ENCODE measurements at regions not wholly inside any gene's neighbourhood (a gene's known extent, or its start where the extent isn't known, plus 50 kb on each side); places are given as distances from the start of the nearest gene placed in this dataset.

DNA sequence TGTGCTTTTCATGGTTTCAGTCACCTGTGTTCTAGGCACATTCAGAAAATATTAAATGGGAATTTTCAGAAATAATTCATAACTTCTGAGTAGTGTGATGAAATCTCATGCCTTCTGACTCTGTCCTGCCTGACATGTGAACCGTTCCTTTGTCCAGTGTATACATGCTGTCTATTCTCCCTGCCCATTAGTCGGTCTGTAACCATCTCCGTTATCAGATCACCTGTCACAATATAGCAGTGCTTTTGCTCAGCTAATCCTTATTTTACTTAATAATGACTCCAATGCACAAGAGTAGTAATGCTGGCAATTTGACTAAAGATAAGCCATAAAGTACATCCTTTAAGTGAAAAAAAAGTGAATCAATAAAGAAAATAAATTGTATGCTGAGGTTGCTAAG, 597.5 kb downstream of the BRINP3 start:
- no peaks in the 10 kb centered on the region for H3K4me1 Mint-ChIP-seq
- H3K27me3 Mint-ChIP-seq, result no peaks in the 10 kb centered on the region
- CTCF ChIA-PET, result no interaction called here
- H3K9me3 Mint-ChIP-seq (ENCODE audit: low read depth), result peaks cover 10% of the 10 kb centered on the region
- H3K4me3 Mint-ChIP-seq, result no peak overlapping the region
- DNase-seq (no peak), ATAC-seq (no peak)
- no peaks in the 10 kb centered on the region for H3K36me3 Mint-ChIP-seq
- H3K27ac Mint-ChIP-seq, result no peak overlapping the region

DNA sequence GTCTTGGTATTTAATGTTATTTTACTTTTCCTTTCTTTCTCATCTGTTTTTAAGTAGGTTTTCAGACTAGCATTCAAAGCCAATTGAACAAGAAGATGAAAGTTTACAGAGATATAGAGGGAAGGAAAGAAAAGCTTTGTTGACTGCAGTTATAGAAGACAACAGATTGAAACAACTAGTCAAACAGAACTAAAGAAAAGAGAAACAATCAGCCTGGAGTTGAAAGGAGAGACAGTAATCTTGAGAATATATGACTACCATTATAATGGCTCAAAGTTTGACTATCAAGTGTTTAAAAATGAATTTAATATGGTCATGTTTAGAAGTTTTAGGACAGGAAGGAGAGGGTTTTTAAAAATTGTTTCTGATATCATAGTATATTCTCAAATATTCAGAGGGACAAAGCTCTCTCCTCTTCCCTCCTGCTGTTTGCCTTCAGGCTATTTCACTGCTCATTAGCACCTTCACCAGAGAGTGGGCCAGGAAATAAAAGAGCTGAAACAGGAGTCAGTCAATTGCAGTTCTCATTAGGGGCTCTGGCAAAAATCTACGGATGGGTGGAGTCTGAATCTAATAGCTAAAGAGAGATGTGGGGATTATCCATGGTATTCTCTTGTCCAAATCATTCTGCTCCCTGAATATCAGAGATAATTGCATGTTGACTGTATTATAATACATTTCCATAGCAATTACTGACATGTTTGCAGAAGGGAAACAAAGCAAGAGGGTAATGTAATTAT, 577.8 kb downstream of the BRINP3 start:
- Mint-ChIP-seq H3K4me1 (no peaks in the 10 kb centered on the region), H3K36me3 (no peaks in the 10 kb centered on the region), H3K27me3 (no peaks in the 10 kb centered on the region), H3K9me3 (ENCODE audit: low read depth) (peaks cover 13% of the 10 kb centered on the region), H3K27ac (no peak overlapping the region), H3K4me3 (no peak overlapping the region)
- no peak for ATAC-seq
- CTCF ChIA-PET, result no interaction called here
- no peak for DNase-seq

DNA sequence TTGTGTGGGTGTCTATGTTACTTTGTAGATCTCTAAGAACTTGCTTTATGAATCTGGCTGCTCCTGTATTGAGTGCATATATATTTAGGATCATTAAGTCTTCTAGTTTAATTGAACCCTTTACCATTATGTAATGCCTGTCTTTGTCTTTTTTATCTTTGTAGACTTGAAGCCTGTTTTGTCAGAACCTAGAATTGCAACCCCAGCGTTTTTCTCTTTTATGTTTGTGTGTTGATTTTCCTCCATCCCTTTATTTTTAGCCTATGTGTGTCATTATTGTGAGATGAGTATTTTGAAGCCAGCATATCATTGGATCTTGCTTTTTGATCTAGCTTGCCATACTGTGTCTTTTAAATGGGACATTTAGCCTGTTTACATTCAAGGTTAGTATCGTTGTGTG, 573.2 kb downstream of the BRINP3 start:
- no peaks in the 10 kb centered on the region for H3K36me3 Mint-ChIP-seq
- CTCF ChIA-PET, result no interaction called here
- peaks cover 15% of the 10 kb centered on the region for H3K9me3 Mint-ChIP-seq (ENCODE audit: low read depth)
- ATAC-seq (no peak), DNase-seq (no peak)
- no peaks in the 10 kb centered on the region for H3K4me1 Mint-ChIP-seq
- H3K27me3 Mint-ChIP-seq, result no peaks in the 10 kb centered on the region
- no peak overlapping the region for H3K27ac Mint-ChIP-seq
- H3K4me3 Mint-ChIP-seq, result no peak overlapping the region

DNA sequence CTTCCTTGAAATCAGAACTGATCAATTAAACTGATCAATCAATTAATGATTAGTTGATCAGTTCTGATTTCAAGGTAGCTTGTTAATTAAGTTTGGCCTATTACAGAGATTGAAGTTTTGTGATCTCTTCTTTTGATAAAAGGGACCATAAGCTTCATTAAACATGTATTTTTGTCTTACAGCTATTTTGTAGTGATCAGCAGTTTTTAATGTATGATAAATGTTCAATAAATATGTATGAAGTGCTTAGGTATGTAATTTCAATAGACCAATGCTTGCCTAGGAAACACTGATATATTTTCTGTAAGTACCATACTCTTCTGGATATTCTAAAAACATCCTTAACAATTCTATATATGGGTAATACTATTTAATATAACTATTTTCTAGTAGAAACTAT, 569.6 kb downstream of the BRINP3 start:
- no peak for DNase-seq
- Mint-ChIP-seq H3K27ac (no peak overlapping the region), H3K4me3 (no peak overlapping the region), H3K9me3 (ENCODE audit: low read depth) (peaks cover 12% of the 10 kb centered on the region), H3K4me1 (no peaks in the 10 kb centered on the region), H3K36me3 (no peaks in the 10 kb centered on the region), H3K27me3 (no peaks in the 10 kb centered on the region)
- CTCF ChIA-PET, result interaction anchor here (0.6 kb wide), 1 partner anchor 96 kb away, joined by 3 read pairs; no protein-coding TSS in a partner anchor
- ATAC-seq, result no peak

DNA sequence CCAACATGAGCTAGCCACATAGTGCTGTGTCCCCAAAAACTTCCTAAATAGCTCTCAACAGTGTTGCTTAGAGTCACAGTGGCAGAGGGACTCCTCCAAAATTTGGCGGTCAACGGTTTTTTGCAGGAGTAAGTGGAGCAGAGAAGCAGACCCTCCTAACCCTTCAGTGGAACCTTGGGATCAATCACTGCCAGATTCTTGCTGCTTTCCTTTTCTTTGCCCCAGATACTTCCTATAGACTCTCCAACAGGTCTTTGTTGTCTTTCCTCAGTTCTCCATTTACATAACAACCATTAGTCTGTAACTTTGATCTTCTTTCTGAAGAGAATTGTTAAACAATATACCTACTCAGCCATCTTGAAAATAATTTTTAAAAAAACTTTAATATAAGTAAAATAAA, 556.1 kb downstream of the BRINP3 start:
- no peak for ATAC-seq
- H3K4me3 Mint-ChIP-seq, result no peak overlapping the region
- no peak overlapping the region for H3K27ac Mint-ChIP-seq
- no peaks in the 10 kb centered on the region for H3K27me3 Mint-ChIP-seq
- H3K4me1 Mint-ChIP-seq, result no peaks in the 10 kb centered on the region
- H3K9me3 Mint-ChIP-seq (ENCODE audit: low read depth), result peaks cover 20% of the 10 kb centered on the region
- H3K36me3 Mint-ChIP-seq, result no peaks in the 10 kb centered on the region
- no peak for DNase-seq
- CTCF ChIA-PET, result no interaction called here

DNA sequence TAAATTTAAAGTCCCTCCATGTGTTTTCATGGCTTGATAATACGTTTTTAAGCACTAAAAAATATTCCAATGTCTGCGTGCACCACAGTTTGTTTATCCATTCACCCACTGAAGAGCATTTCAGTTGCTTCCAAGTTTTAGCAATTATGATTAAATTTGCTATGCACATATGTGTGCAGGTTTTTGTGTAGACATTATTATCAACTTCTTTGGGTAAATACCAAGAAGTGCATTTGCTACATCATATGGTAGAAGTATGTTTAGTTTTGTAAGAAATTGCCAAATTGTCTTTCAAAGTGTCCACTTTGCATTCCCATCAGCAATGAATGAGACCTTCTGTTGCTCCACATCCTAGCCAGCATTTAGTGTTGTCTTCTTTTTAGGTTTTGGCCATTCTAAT, 550.0 kb downstream of the BRINP3 start:
- ATAC-seq (no peak), DNase-seq (no peak)
- Mint-ChIP-seq H3K4me3 (no peak overlapping the region), H3K36me3 (no peaks in the 10 kb centered on the region), H3K27me3 (no peaks in the 10 kb centered on the region), H3K27ac (no peak overlapping the region), H3K4me1 (no peaks in the 10 kb centered on the region), H3K9me3 (ENCODE audit: low read depth) (peaks cover 15% of the 10 kb centered on the region)
- CTCF ChIA-PET, result no interaction called here

DNA sequence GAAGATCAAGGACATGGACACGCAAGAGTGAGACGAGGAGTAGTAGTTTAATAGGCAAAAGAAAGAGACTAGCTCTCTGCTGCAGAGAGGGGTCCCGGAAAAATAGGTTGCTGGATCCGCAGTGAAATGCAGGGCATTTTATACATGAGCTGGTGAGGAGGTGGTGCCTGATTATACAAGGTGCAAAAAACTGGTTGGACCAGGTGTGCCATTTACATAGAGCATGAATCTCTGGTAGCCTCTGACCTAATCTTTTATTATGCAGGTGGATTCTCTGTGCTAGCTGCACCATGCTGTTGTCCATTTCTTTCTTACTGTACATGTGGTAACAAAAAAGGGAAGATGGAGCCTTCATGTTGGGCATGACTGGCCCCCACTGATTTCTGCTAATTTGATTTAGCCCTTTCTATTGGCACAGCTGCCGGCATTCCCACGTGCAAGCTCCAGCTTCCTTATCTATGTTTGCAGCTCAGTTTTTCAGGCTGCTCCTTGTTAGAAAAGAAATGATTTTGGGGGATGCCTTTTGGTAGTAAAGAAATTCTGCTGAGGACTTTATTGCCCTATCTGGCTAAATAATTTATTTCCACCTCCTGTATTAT, 548.1 kb downstream of the BRINP3 start:
- H3K27ac Mint-ChIP-seq, result no peak overlapping the region
- H3K36me3 Mint-ChIP-seq, result no peaks in the 10 kb centered on the region
- ATAC-seq (no peak), DNase-seq (no peak)
- no peaks in the 10 kb centered on the region for H3K4me1 Mint-ChIP-seq
- no peak overlapping the region for H3K4me3 Mint-ChIP-seq
- CTCF ChIA-PET, result no interaction called here
- H3K27me3 Mint-ChIP-seq, result no peaks in the 10 kb centered on the region
- H3K9me3 Mint-ChIP-seq (ENCODE audit: low read depth), result peaks cover 18% of the 10 kb centered on the region

DNA sequence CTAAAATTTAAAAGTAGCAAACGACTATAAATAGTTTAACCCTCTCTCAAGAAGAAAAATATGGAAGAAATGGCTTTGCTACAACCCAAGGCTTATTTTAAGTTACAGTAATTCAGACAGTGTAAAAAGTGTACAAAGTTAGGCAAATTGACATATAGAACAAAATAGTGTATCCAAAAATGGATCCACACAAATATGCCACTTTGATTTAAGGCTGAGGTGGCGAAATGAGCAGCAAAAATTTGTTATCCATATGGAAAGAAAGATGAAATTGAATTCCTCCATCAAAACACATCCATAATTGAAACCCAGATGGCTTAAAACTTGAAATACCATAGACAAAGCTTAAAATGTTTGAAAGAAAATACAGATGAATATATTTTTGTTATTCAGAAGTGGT, 540.8 kb downstream of the BRINP3 start:
- no peak for DNase-seq
- Mint-ChIP-seq H3K27me3 (no peaks in the 10 kb centered on the region), H3K9me3 (ENCODE audit: low read depth) (peaks cover 12% of the 10 kb centered on the region), H3K27ac (no peak overlapping the region), H3K4me1 (no peaks in the 10 kb centered on the region), H3K36me3 (no peaks in the 10 kb centered on the region), H3K4me3 (no peak overlapping the region)
- CTCF ChIA-PET, result no interaction called here
- no peak for ATAC-seq

DNA sequence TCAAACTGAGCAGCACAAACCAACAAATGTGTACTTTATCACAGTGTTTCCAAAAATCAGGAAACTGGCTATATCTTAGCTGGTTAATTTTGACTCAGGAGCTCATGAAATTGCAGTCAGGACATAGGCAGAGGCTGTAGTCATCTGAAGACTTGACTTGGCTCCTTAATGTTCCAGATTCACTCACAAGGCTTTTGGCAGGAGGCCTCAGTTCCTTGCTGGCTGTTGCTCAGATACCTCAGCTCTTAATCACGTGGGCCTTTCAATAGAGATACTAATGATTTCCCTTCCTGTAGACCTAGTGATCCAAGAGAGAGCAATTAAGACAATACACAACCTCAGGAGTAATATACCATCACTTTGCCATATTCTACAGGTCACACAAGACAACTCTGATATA, 537.7 kb downstream of the BRINP3 start:
- ATAC-seq (no peak), DNase-seq (no peak)
- H3K27ac Mint-ChIP-seq, result no peak overlapping the region
- CTCF ChIA-PET, result no interaction called here
- peaks cover 5% of the 10 kb centered on the region for H3K9me3 Mint-ChIP-seq (ENCODE audit: low read depth)
- H3K4me3 Mint-ChIP-seq, result no peak overlapping the region
- H3K4me1 Mint-ChIP-seq, result no peaks in the 10 kb centered on the region
- H3K27me3 Mint-ChIP-seq, result no peaks in the 10 kb centered on the region
- H3K36me3 Mint-ChIP-seq, result no peaks in the 10 kb centered on the region

DNA sequence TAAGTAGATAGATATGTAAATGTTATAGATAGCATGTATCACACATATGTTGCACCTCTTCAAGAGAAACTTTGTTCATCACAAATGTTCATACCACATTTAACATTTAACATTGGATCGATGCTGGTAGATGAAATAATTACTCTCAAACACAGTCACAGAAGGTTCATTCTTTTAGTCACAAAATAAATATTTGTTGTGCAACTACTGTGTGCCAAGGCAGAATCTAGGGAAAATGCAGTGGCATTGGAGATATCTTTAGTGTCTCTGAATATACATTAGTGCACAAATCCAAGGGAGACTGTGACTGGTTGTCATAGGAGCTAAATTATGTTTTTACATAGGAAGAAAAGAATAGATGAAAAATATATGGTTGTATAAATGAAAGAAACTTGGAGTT, 535.7 kb downstream of the BRINP3 start:
- Mint-ChIP-seq H3K27me3 (no peaks in the 10 kb centered on the region), H3K4me1 (no peaks in the 10 kb centered on the region), H3K36me3 (no peaks in the 10 kb centered on the region), H3K9me3 (ENCODE audit: low read depth) (peaks cover 7% of the 10 kb centered on the region), H3K27ac (no peak overlapping the region), H3K4me3 (no peak overlapping the region)
- ATAC-seq, result no peak
- no peak for DNase-seq
- CTCF ChIA-PET, result no interaction called here

DNA sequence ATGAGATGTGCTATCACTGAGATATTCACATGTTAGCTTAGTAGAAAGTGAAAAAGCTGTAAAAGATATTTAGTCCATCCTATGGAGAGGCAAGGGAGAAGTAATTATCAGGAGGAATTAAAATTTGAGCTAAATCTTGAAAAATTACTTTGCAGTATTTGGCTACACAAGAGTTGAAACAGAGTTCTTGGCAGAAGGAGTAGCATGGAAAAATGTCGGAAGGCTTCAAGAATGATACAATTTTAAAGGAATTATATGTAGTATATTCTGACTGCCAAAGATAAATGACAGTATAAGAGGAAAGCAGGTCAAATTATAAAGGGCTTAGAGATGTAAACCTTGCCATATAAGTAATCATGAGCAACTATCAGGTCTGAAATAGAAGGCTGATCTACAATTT, 518.9 kb downstream of the BRINP3 start:
- Mint-ChIP-seq H3K4me1 (no peaks in the 10 kb centered on the region), H3K4me3 (no peak overlapping the region), H3K36me3 (no peaks in the 10 kb centered on the region), H3K27me3 (no peaks in the 10 kb centered on the region), H3K27ac (no peak overlapping the region), H3K9me3 (ENCODE audit: low read depth) (peaks cover 4% of the 10 kb centered on the region)
- CTCF ChIA-PET, result no interaction called here
- no peak for ATAC-seq
- DNase-seq, result no peak

DNA sequence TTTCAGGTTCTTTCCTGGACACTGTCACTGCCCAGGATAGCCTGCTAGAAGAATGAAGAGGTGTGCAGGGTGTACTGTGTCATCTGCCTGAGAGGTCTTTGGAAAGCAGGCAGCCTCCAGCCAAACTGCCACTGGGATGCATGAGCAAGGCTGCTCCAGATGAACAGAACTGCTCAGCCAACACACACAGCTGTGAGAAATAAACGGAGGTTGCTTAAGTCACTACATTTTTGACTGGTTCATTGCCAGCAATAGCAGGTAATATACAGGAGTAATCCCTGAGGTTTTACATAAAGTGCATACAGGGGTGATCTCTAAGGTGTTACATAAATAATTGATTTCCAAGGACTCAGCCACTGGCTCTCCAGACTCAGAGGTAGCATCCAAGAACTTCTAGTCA, 516.9 kb downstream of the BRINP3 start:
- Mint-ChIP-seq H3K36me3 (no peaks in the 10 kb centered on the region), H3K4me1 (no peaks in the 10 kb centered on the region), H3K9me3 (ENCODE audit: low read depth) (peaks cover 4% of the 10 kb centered on the region), H3K4me3 (no peak overlapping the region), H3K27ac (no peak overlapping the region), H3K27me3 (no peaks in the 10 kb centered on the region)
- CTCF ChIA-PET, result no interaction called here
- DNase-seq, result no peak
- no peak for ATAC-seq

DNA sequence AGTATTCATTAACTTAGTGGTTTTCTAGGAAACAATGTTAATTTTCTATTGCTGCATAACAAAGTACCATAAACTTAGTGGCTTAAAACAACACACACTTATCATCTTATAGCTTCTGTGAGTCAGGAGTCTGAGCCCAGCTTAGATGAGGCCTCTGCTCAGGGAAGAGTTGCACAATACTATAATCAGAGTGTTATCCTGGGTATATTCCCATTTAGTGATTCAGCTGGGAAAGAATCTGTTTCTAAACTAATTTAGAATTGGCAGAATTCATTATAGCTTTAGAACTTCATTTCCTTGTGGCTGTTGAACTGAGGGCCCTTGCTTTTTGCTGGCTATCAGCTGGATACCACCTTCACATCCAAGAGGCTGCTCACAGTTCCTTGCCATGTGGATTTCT, 515.5 kb downstream of the BRINP3 start:
- Mint-ChIP-seq H3K4me3 (no peak overlapping the region), H3K4me1 (no peaks in the 10 kb centered on the region), H3K27ac (no peak overlapping the region), H3K36me3 (no peaks in the 10 kb centered on the region), H3K9me3 (ENCODE audit: low read depth) (peaks cover 9% of the 10 kb centered on the region), H3K27me3 (no peaks in the 10 kb centered on the region)
- ATAC-seq, result no peak
- CTCF ChIA-PET, result no interaction called here
- no peak for DNase-seq

DNA sequence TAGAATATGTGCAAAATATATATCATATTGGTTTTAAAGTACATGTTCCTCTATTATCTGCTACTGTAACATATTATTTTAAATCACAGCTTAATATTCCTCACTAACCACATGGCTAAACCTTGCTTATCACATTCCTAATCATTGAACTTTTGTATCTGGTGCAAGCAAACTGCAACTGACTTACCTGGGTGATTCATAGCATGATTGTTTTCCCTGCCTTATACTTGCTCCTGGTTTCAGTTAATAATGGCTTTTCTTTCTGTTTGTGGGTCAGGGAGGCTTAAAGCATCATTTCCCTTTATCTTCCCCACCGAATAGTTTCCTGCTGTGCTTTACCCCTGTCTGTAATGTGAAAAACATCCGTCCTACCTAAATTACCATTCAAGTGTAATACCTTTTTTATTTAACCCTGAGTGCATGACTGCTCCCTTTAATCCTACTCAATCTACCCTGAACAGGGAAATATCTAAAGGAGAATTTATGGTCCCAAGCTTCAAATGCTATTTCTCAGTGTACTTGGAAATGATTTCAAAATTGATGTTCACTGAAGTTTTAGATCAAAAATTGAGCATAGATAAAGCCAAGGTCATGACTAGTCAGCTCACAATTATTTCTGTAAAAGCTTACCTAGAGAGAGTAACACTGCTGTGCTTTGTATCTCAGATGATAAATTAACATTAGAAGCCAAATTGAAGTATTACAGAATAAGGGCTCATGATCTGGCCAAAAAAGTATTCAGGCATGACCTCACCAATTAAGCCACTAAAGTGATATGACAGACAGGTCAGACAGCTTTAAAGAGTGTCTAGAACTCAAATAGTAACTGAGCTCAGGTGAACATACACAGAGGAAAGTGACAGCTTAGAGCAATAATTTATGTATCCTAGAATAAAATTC, 507.1 kb downstream of the BRINP3 start:
- ATAC-seq (no peak), DNase-seq (no peak)
- no peak overlapping the region for H3K4me3 Mint-ChIP-seq
- peaks cover 21% of the 10 kb centered on the region for H3K9me3 Mint-ChIP-seq (ENCODE audit: low read depth)
- H3K27ac Mint-ChIP-seq, result no peak overlapping the region
- H3K27me3 Mint-ChIP-seq, result no peaks in the 10 kb centered on the region
- H3K36me3 Mint-ChIP-seq, result no peaks in the 10 kb centered on the region
- CTCF ChIA-PET, result no interaction called here
- H3K4me1 Mint-ChIP-seq, result no peaks in the 10 kb centered on the region

Measured in activated CD8-positive, alpha-beta memory T cell treated with anti-CD3 and anti-CD28 coated beads, Interleukin-2, amount 10 ng/mL, durations not matched to agents 7 days and 5 days (primary cell).